HG02840 (cell line): ENCODE measurements at regions not wholly inside any gene's neighbourhood (a gene's known extent, or its start where the extent isn't known, plus 50 kb on each side); places are given as distances from the start of the nearest gene placed in this dataset.

Source experiments
- ATAC-seq: cut with Tn5 transposase; IDR thresholded peaks from one replicate; pipeline ENCODE4 v1.9.1; 2021; ENCODE audit warnings: mild to moderate bottlenecking, moderate library complexity, moderate number of reproducible peaks; ENCODE audit not compliant: unreplicated experiment, low FRiP score

DNA sequence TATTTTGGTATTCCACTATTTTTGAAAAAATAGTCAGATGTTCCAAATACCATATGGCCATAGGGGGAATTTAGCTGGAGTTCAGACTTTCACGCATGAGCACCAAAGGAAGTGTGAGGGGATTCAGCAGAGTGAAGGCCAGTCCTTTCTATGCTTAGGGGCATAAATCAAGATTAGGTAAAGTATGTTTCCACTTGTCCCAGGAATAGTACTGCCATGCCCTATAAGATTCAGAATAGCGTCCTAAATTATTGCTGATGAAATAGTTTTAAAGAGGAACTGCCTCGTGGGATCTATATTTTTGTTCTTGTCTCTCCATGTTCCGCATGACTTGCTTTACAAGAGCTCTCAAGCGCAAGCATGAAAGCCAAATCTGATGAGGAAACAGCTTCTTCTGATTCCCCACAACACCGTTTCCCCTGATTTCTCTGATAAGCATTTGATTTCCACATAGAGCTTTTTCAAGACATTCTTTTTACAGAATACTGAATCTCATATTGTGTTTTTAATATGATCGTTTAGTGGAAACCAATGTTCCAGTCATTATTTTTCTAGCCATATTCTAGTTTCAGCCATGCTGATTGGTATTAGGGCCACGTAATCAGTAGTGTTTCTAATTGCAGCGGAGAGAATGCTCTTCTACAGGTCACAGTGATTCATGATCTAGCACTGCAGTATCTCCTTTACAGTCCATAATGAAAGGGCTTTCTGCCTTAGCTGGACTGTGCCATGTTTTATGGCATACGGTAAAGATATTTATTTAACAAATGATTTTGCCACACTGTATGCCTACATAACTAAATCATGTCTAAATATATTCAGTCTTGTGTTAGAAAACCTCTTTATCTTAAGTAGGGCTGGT is 492.3 kb downstream of the CENPC start:
- no peak for ATAC-seq

GRCh38 chr4:67051000-67051789 is 494.1 kb downstream of the CENPC start:
- no peak for ATAC-seq

DNA sequence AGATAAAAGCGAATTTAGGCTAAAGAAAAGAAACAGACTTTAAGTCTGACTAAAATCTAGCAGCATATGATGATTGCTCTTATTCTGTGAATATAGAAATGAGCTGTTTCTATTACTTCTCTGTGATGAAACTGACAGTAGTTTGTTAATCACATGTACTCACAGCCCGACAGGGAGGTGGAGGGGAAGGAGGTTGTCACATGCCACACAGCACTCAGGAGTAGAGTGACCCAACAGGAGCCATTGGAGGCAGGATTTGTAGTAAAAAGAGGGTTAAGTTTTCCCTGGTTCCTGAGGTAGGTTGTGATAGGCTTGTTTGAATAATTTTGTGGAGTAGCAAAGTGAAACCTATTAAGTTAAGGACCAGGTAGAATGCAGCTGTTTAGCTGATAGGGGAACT is 495.9 kb downstream of the CENPC start:
- ATAC-seq: no peak

GRCh38 chr4:67048530-67048929 is 496.8 kb downstream of the CENPC start:
- no peak for ATAC-seq

- no peak for ATAC-seq
Measured at GRCh38 chr4:67040315-67040714, 505.0 kb downstream of the CENPC start.

DNA sequence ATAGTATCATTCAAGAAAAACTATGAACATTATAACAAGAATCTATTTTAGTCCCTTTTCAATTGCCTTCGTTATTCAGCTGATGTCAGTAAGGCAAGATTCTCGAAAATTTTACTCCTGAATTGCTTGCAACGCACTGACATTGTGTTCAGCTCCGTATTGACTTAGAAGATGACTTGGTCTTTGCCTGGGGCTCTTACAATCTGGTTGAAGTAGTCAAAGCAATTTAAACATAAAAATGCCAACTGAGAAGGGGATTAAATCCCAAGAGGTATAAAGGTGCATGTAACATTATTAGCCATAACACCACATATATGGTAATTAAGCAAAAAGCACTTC is 507.1 kb downstream of the CENPC start:
- no peak for ATAC-seq

DNA sequence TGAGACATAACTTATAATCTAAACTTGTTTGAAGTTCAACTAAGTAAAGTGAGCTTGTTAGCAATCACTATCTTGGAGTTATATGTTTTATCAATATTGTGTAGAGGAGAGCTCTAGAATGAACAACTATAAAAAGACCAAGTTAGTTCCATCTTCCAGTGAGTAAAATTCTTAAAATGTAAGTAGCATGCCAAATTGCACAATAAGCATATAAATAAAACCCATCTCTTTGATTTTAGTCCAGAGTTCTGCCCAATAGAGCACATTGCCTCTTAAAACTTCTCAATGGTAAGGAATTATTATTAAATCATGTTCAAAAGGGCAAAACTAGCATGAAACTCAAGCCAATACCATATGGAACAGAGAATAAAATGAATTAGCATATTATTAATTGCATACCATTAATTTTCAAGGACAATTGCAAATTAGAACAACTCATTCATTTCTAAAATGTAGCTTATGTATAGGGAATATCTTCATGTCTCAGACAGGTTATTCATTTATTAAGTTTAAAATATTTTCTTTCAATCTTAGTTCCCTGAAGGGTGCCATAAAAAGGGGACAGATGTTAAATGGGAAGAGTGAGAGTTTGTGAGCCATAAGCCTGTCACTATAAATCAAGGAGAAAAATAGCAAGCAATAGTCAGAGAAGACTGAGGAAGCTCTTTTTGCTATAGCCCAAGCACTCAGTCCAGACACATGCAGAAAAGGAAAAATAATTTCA is 507.6 kb downstream of the CENPC start:
- ATAC-seq: no peak

- ATAC-seq: no peak
Measured at GRCh38 chr4:67036791-67037190, 508.5 kb downstream of the CENPC start.

DNA sequence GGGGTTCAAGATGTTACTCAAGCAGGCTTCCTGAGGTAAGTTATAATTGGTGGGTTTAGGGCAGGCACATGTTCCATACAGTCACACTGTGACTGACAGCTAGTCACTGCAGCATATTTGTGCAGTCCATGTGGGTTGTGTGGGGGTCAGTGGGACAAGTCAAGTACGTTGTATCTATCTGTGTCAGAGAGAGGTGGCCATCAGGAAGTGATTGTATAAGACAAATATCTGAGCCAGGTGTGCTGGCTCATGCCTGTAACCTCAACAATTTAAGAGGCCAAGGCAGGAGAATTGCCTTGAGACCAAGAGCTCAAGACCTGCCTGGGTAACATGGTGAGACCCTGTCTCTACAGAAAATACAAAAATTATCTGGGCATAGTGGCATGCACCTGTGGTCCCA is 509.3 kb downstream of the CENPC start:
- no peak for ATAC-seq

GRCh38 chr4:67035501-67035900 is 509.8 kb downstream of the CENPC start:
- ATAC-seq: no peak

- no peak for ATAC-seq
Measured at GRCh38 chr4:67030636-67031035, 514.7 kb downstream of the CENPC start.

- no peak for ATAC-seq
Measured at GRCh38 chr4:67020438-67020797, 524.9 kb downstream of the CENPC start.

GRCh38 chr4:67019686-67020437 is 525.4 kb downstream of the CENPC start:
- ATAC-seq: no peak

- no peak for ATAC-seq
Measured at GRCh38 chr4:67014592-67014991, 530.7 kb downstream of the CENPC start.

GRCh38 chr4:67006791-67007190 is 538.5 kb downstream of the CENPC start:
- ATAC-seq: no peak

DNA sequence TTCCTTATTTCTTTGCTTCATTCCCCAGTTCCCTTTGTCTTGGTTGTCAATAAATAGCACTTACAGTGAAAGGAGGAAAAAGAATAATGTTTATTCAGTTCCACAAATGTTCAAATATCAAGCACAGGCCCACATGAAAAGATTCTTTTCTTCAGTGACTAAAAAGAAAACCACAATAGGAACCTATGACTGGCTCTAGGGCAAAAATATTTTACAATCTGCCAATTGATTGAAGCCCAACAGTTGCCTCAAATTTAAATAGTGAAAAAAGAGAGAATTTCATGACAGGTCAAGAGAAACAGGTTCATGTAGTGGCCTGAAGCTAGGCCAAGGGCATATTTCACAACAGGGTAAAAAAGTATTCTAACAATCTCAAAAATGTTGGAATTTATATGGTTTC is 553.8 kb downstream of the CENPC start:
- no peak for ATAC-seq

DNA sequence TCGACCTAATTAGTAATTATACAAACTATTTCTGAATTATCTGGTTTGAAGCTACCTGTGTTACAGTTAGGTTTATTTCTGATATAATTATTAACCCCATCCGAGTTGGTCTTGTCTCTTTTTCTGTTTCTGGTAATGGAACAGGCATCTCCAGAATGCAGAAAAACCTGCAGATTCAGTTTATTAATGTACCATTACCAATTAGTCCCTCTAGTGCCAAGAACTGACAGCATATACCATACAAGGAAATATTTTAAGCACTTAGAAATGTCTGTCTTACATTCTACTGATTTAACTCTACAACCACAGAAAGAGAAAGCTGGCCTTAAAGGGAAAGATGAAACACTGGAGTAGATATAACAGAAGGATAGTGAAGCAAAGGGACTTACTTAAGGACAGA is 570.6 kb downstream of the CENPC start:
- no peak for ATAC-seq

- ATAC-seq: no peak
Measured at GRCh38 chr4:66972087-66972486, 573.2 kb downstream of the CENPC start.

DNA sequence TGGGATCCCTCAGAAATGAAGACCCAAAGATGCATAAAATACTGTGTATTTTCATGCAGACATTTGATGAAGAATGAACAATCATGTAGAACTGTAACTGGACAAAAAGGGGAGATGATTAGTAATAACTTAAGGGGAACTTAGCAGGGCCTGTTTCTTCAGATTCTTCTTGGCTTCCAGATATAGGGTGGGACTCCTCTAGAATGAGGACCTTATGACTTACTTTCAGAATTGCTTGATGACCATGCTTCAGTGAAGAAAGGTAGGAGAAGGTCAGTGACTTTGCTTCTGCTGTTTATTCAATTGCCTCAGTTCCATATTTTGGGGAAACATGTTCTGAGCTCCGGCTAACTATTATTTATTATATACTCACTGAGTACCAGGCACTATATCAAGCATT is 580.8 kb downstream of the CENPC start:
- no peak for ATAC-seq

GRCh38 chr4:66963084-66963483 is 582.2 kb downstream of the CENPC start:
- ATAC-seq: no peak

DNA sequence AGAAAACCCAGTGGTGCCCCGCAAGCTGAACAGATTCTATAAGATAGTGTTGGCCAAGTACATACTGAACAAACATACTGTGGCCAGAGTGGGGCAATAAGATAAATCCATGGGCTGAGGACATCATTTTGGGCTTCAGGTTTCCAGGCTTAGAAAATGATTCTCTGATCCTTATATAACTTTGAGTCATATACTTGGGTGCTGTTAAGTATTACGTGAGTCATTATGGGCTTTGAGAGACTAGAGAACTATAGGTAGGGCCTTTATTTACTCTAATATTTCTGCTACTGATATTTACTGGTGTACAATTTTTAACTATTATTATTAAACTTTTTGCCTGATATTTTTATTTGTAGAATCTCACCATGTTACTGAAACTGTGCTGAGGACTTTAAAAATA is 586.1 kb downstream of the CENPC start:
- ATAC-seq: no peak
